Hematopoietic multipotent progenitor cell treated with erythropoietin and hydrocortisone succinate and interleukin-3 and kit ligand, for 4 days (in vitro differentiated cells): ENCODE measurements at regions not wholly inside any gene's neighbourhood (a gene's known extent, or its start where the extent isn't known, plus 50 kb on each side); places are given as distances from the start of the nearest gene placed in this dataset.
A peak's percentile ranks its signal among the peaks of the same experiment; 100 is the strongest.

Experiments used
- DNase-seq: peaks from one replicate; pipeline ENCODE4 v3.0.0-alpha.2; 2015

- no peak for DNase-seq
Measured at GRCh38 chr14:85445151-85445795, 84.7 kb upstream of the FLRT2 start.

GRCh38 chr14:85447883-85448282, 82.1 kb upstream of the FLRT2 start:
- DNase-seq: no peak

GRCh38 chr14:85451421-85451820, 78.5 kb upstream of the FLRT2 start:
- no peak for DNase-seq

- DNase-seq: no peak
Measured at GRCh38 chr14:85453401-85454225, 76.3 kb upstream of the FLRT2 start.

GRCh38 chr14:85454226-85454813, 75.6 kb upstream of the FLRT2 start:
- no peak for DNase-seq

- DNase-seq: no peak
Measured at GRCh38 chr14:85459361-85460000, 70.5 kb upstream of the FLRT2 start.

GRCh38 chr14:85461432-85462133, 68.4 kb upstream of the FLRT2 start:
- no peak for DNase-seq

GRCh38 chr14:85463512-85463911, 66.4 kb upstream of the FLRT2 start:
- no peak for DNase-seq

- no peak for DNase-seq
Measured at GRCh38 chr14:85464135-85464895, 65.6 kb upstream of the FLRT2 start.

GRCh38 chr14:85466678-85467077, 63.3 kb upstream of the FLRT2 start:
- no peak for DNase-seq

- DNase-seq: no peak
Measured at GRCh38 chr14:85468816-85469215, 61.1 kb upstream of the FLRT2 start.

- DNase-seq: peak; percentile 20
Measured at GRCh38 chr14:85471156-85471555, 58.8 kb upstream of the FLRT2 start.

GRCh38 chr14:85471744-85472143, 58.2 kb upstream of the FLRT2 start:
- no peak for DNase-seq

GRCh38 chr14:85474431-85474830, 55.5 kb upstream of the FLRT2 start:
- no peak for DNase-seq

GRCh38 chr14:85475113-85475512, 54.8 kb upstream of the FLRT2 start:
- no peak for DNase-seq

- no peak for DNase-seq
Measured at GRCh38 chr14:85479306-85479705, 50.6 kb upstream of the FLRT2 start.

- no peak for DNase-seq
Measured at GRCh38 chr14:85479771-85480170, 50.2 kb upstream of the FLRT2 start.
